HG02938 (cell line): ENCODE measurements at regions not wholly inside any gene's neighbourhood (a gene's known extent, or its start where the extent isn't known, plus 50 kb on each side); places are given as distances from the start of the nearest gene placed in this dataset.

Experiments
- ATAC-seq: cut with Tn5 transposase; IDR thresholded peaks from one replicate; pipeline ENCODE4 v1.9.1; 2021; ENCODE audit warnings: mild to moderate bottlenecking, moderate library complexity; ENCODE audit not compliant: unreplicated experiment

DNA sequence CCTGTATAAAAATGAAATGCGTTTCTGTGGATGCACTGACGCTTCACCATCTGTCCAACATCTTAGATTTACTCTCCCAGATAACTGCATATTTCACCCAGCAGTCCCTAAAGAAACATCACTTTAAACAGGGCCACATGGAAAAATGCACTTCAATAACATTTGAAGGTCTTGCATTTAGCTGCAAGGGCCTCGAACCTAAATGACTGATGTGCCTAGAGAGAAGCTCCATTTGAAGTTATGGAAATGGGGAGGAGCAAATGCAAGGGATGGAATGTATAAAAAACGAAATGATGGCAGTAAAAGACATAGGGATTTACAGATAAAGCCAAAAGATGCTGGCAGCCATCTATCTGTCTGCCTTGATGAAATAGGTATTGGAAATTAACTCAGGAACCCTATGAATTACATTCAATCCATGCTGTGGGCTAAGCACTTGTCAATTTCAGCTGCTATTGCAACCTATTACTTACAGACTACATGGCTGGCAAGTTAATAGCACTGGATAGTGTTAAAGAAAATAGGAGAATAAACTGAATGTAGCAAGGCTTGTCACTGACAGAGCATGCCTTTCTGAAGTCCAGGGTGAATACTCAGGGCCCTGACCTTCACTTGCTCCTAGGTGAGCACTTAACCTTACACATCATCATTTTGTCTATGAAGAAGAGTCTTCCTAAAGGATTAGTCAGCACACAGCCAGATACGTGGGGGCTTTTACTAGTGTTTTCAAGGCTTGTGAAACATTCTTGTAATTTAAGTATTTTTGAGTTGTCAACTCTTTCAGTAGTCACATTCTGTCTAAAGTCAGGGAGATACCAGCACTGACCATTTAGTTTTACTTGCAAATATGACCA, 963.4 kb downstream of the PCDH17 start:
- no peak for ATAC-seq

DNA sequence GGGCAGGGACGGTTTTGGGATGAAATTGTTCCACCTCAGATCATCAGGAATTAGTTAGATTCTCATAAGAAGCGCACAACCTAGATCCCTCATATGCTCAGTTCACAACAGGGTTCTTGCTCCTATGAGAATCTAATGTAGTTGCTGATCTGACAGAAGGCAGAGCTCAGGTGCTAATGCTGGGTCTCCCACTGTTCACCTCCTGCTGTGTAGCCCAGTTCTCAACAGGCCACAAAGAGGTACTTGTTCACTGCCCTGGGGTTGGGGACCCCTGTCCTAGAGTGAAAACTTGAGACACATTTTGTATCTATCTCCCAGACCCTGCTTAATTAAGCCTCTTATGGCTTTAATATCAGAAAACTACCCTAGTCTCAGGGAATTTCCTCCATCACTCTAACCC, 966.0 kb downstream of the PCDH17 start:
- no peak for ATAC-seq

DNA sequence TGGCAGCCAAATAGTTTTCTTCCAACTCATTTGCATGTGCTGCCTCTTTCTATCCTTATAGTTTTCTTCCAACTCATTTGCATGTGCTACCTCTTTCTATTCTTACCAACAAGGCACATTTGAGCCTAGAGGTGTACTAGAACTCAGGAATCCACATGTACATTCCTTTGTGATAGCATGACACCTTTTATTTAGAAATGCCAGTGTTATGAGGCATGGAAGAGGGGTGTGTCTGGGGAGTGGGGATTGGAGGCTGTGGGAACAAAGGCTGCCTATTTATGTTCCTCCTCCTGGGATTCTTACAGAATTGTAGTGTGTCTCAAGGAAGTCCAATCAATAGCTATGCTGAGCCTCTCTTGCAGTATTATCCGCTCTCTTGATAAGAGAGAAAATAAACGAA, 966.7 kb downstream of the PCDH17 start:
- ATAC-seq = no peak

DNA sequence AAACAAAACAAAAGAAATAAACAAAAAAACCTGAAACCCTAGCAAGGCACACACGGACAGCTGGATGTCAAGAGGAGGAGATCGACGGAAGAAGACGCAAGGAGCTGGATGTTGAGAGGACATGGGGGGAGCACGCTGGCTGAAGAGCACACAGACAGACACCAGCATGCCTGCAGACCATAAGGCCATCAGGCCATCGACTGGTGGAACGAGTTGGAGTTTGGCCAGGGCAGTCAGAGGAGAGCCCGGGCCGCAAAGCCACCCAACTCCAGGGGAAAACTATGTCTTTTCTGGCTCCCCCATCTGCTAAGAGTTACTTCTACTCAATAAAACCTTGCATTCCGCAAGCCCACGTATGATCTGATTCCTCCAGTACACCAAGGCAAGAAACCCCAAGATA, 979.6 kb downstream of the PCDH17 start:
- no peak for ATAC-seq

DNA sequence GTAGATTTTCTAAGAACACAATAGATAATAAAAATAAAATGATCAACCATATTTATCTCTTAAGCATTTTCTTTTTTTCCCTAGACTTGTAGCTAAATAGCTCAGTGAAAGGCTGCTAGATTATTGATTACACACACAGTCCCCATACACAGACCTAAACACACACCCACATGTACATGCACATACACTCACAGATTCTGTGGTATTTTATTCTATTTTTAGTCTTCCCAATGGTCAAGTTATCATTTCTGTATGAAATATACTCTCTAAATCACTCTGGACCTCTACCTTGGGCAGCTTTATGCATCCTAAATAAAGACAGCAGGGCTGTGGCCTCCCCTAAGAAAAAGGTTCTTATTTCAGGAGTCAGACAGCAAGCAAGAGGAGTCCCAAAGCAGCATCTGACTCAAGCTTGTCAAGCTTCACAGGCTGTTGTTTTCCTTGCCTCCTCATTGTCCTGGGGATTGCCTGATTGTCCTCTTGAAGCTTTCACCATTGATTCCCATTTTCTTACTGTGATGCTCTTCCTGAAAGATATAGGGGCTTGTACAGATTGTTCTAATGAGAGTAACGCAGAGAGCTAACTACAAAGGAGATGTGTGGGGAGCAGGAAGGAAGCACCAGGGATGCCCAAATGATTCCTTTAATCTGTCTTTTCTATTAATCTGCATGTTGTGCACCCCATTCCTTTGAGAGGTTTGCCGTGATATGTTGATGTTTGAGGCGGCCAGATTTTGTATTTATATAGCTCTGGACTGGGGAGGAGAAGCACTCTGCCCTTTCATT, 986.5 kb downstream of the PCDH17 start:
- ATAC-seq = no peak

DNA sequence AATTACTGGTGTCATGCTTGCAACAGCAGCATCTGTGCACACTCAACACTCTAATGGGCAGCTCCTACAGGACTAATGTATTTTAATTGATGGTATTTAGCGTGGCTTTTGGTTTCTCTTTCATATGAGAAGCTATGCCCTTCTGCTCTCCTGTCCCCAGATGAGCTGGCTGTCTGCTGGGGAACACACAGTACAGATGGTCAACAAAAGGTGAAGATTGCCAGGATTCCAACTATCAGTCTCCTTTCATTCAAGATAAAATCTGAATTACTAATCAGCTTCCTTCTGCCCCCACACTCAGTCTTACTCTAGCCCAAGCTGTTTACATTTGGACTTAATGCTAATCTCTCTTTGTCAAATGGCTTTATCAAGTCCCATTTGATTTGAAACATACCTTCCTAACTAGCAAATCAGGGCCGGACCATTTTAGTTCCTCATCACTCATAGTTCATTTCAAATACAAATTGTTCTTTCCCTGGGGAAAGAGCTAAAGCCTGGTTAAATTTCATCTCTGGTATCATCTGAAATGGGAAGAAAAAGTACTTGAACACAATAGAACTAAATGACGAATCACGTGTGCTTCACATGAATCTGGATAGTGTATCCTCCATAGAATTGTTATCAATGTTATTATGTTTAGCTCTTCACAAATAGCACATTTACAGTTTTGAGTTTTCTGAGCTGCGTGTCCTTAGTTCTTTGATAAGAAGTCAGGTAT, 988.0 kb downstream of the PCDH17 start:
- no peak for ATAC-seq

DNA sequence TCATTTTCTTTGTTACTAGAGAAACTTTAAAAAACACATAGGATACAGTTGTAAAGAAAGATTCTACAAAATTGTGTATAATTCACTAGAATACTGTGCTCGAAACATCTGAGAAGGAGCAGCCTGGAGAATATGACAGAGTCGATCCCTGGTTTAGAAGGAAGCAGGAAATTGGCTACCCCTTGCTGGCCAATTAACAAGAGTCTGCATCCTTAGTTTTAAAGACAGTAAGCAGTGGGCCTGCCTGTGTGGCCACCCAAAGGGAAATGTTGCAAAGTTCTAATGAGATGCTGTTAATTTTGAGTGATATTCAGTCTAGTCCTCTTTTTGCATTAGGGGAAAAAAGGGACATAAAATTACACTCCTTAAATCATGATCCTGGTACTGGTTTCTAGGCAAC, 988.6 kb downstream of the PCDH17 start:
- no peak for ATAC-seq

DNA sequence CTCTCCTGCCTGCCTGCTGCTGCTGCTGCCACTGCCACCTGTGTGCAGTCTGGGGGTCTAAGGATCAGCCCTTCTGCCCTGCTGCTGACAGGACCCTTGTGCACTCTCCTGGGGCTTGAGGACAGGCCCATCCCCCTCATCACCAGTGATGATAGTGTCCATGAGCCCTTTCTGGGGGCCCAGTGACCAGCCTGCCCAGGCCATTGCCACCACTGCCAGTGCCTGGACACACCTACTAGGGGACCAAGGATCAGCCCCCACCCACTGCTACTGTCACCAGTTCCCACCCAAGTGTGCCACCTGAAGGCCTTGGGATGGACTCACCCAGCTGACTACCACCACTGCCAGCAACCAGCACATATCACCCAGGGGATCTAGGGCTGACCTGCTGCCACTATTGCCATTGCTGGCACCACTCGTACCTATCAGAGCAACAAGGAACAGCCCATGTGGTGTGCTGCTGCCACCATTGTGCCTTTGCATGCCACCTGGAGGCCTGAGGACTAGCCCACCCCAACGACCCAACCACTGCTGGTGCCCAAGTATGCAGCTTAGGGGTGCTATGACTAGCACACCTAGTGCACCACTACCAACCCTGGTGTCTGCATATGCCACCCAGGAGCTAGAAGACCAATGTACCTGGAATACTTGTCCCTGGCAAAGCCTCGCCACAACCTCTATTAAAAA, 994.3 kb downstream of the PCDH17 start:
- no peak for ATAC-seq

DNA sequence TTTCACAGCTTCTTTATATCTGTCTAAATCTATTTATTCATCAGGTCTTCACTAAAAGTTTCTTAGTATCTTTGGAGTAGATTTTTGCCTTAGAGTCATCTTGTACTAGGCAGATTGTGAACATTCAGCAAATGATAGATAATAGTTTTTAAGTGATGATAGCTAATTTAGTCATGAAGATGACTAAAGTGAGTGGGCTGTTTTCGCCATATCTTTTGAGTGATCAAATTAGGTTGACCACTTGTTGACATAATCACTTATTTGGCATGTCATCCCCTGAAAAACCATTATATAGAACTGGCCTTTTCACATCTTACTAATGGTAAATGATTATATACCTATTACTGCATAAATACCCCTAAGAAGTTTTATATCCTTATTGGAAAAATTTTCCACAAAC, 999.2 kb downstream of the PCDH17 start:
- no peak for ATAC-seq

DNA sequence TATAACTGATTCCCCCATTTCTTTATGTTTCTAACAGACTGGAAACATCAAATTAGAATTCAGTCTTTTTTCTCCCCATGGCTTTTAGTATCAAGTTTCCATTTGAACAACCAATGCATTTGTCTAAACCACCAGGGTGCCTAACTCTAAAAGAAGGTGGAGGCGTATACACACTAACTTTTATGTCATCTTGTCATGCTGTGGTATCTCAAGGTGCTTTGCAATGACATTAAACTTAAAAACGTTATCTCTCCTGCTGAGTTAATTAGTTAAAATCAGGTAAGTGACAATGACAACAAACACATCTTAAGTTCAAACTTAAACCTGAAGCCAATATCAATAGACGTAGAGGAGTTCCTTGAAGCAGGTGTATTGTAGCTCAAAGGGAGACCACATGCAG, 1001.7 kb downstream of the PCDH17 start:
- ATAC-seq = no peak

DNA sequence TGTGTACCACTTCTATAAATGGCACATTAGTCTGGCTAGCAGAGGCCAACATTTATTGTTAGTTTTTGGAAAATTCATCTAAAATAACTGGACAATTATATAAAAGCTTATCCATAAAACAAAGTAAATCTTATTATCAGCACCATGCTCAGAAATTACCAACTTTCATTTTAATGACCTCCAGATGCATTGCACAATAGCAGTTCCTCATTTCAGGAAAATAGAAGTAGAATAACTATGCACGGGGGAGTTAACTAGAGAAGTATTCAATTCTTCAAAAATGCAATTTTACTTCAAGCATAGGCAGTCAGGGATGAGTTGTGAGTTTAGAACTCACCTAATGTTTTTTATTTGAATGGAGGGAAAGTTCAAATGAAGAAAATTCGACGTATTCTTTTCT, 1023.5 kb downstream of the PCDH17 start:
- ATAC-seq = no peak

DNA sequence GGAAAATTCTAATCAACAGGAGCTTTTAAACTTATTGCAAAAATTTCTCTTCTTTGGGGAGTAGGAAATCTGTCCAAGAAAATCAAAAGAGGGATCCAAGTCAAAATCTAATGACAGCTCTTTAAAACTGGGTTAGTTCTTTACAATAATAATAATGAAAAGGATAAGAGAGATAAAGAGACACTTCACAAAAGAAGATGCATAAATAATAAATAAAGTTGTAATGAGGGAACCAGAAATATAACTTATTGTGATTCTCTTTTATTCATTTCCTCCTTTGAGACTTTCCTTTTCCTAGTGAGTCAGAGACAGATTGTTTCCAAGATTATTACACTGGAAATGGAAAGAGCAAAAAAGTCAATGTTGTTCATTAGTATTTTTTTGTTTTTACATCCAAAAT, 1029.3 kb downstream of the PCDH17 start:
- no peak for ATAC-seq

DNA sequence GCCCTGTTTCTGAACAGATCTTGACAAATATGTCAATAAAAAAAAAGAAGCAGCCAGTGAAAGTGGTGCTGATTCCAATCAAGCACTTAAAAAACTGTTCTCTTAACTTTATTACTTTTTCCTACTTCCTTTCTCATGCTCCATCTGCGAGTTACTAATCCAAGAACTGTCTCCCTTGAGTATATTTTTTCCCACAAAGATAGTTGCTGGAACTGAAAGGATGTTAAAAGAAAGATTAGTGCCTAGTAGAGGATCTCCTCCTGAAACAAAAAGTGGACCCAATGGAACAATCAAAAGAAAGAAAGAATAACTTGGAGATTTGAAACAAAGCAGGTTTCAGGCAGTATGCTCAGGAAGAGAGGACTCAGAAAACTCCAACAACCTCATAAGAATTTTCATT, 1034.8 kb downstream of the PCDH17 start:
- ATAC-seq = no peak

DNA sequence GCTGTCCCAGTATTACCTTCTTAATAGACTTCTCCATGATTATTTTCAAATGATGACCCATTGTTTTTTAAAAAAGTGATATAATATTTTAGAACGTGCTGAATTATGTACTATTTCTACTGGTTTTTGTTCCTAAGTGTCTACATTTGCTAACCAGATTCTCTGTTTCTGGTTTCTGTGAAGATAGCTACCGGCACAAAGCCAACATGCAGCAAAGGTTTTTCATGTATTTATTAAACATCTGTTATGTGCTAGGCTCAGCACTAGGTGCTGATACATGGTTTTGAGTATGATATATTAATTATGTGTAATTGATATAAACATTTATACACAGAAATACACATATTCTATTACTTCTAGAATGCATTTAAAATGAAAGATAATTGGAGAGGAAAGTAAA, 1035.6 kb downstream of the PCDH17 start:
- no peak for ATAC-seq

DNA sequence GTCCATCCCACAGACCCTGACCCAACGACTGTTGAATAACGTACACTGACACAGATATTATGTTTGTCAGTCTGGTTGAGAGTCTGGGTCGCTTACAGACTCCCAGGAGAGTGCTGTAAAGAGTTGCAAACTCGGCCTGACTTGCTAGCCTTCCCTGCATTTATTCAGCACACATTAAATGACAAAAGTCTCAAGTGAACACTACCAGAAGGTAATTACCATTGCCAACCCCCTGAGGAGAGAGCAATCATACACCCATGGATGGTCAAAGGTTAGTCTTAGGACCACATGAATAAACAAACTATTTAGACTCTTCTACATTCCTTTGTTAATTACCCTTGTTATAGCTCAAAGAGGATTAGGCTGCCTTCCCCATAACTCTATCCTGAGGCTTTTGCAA, 1048.6 kb downstream of the PCDH17 start:
- no peak for ATAC-seq

DNA sequence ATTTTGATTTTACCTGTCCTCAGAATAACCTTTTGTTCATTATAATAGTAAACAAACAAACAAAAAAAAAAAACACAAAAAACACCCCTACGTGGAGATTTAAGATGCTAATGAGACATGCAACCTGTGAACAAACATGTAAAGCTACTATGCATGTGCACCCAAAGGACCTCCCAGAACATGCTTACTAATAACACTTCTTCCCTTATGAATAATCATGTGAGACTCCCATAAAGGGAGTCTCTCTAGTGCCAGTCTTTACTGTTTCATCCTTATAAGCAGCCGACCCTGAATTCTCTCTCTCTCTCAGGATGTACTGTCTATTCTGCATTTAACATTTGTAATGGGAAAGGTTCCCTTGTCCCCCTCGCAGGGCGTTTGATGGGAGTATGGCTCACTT, 1051.1 kb downstream of the PCDH17 start:
- no peak for ATAC-seq

DNA sequence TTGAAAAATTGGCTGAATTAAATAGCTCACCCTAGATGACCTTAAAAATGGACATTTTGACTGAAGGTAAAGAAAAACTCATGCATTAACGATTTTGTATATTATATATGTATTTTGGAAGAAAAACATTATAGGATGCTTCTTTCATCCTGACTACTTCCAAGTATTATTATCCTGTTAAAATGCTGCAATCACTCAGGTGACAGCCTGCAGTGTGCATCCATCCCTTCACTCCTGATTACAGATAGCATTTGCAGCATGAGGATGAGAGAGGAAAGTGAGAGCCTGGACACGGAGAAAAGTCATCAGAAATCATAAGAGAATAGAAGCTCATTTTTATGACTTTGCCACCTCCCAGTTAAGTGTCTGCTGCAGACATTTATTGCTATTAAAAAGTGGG, 1055.6 kb downstream of the PCDH17 start:
- no peak for ATAC-seq

DNA sequence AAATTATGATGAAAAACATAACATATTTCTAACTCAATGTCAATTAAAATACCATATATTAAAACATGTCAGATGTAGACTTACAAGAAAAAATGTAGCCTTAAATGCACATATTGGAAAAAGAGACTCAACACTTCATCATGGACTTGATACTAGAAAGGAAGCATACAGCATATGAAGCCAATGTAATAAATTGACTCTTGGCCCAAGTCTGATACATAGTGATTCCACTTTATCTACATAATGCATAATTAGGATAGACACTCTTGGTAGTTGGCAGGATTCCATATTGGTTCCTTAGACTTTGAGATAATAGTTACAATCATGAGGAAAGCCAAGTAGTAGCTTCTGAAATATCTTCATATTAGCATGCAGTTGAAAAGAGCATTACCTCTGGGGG, 1067.0 kb downstream of the PCDH17 start:
- no peak for ATAC-seq

DNA sequence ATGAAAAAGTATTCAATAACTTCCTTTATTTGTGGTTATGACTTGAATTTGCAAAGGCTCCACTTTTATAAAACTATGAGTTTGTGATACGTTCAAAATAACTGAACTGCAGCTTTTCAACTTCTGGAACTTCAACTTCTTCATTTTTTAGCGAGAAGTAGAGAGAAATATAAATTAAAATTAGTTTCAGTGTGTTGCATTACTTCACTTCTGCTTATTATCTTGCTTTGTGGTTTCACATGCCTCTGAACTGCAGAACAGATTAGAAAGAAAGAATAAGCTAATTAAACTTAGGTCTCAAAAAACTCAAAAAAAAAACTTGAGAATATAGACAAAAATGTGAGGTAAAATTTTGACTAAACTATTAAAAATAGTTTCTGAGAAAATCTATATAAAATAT, 1073.4 kb downstream of the PCDH17 start:
- ATAC-seq = no peak

DNA sequence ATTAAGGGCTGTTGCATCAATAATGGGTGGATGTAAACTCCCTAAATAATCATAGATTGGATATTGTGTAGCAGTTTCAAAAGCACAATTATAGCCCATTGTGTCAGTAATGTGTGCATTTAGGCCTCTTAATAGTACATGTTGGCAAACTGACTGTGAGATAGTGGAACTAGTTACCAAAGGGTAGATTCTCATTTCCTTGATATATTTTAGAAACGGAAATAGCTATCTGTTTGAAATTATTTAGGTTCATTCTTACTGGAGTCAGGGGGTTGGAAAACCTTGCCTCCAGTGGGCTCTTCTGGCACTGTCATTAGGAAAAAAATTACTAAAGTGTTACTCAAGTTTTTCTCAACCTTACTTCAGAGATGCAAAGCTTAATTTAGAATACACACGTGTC, 1074.9 kb downstream of the PCDH17 start:
- no peak for ATAC-seq

DNA sequence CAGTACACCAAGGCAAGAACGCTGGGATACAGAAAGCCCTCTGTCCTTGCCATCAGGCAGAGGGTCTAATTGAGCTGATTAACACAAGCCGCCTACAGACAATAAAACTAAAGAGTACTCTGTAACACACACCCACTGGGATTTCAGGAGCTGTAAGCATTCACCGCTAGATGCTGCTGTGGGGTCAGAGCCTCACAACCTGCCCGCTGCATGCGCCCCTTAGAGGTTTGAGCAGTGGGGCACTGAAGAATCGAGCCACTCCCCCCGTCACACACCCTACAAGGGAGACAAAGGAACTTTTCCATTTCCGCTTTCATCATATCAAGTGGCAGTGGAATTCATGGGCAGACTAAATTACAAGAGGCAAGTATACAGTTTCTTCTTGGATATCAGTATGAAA, 1080.6 kb downstream of the PCDH17 start:
- no peak for ATAC-seq
